Cerebellar nuclear complex (tissue), 1 donor: ENCODE measurements at regions not wholly inside any gene's neighbourhood (a gene's known extent, or its start where the extent isn't known, plus 50 kb on each side); places are given as distances from the start of the nearest gene placed in this dataset.
"Not testable (repeated sequence)": the region's sequence is repeated elsewhere in the genome, so short reads cannot be mapped to it uniquely, and the experiment has no call there.

Experiments used
- DNase-seq, 2 experiments: peaks; one replicate each; lab custom pipeline; 2025; lab: John Stamatoyannopoulos, UW

GRCh38 chr14:53216478-53216877 is 63.4 kb upstream of the DDHD1 start:
- not testable (repeated sequence) for DNase-seq

GRCh38 chr14:53215101-53215500 is 62.0 kb upstream of the DDHD1 start:
- no peak for DNase-seq

GRCh38 chr14:53214384-53214783 is 61.3 kb upstream of the DDHD1 start:
- no peak for DNase-seq

- DNase-seq, result no peak
These were observed 60.6 kb upstream of the DDHD1 start for GRCh38 chr14:53213761-53214160.

- no peak for DNase-seq
These were observed 56.2 kb upstream of the DDHD1 start for GRCh38 chr14:53209370-53209769.
